B cell (primary cell): ENCODE measurements at regions not wholly inside any gene's neighbourhood (a gene's known extent, or its start where the extent isn't known, plus 50 kb on each side); places are given as distances from the start of the nearest gene placed in this dataset.
"Not testable (repeated sequence)": the region's sequence is repeated elsewhere in the genome, so short reads cannot be mapped to it uniquely, and the experiment has no call there.

ENCODE experiments used
- ATAC-seq: fragments of 200-7000 bp; cut with Tn5 transposase; one replicate; pipeline ENCODE4 v1.10.0; 2021; ENCODE audit warnings: low read depth, mild to moderate bottlenecking, moderate number of reproducible peaks, moderate library complexity
- CTCF ChIA-PET: fragments of 350-600 bp; sonication (Branson Sonifier 250); formaldehyde crosslinking; loops from one replicate; lab custom pipeline; 2021; ENCODE audit warnings: antibody characterized with exemption, inconsistent platforms; lab: Charles Lee
- POLR2A ChIA-PET: fragments of 350-600 bp; sonication (Branson Sonifier 250); formaldehyde crosslinking; loops from one replicate; lab custom pipeline; 2021; ENCODE audit warnings: antibody characterized with exemption; lab: Charles Lee
- DNase-seq: peaks from one replicate; pipeline ENCODE4 v3.0.0; 2013
- H2AFZ ChIP-seq: 2 replicates; pipeline ENCODE4 v1.6.1; 2012; ENCODE audit warnings: mild to moderate bottlenecking, low read depth, low read length; ENCODE audit not compliant: insufficient read depth, poor library complexity, severe bottlenecking
- H3K27ac ChIP-seq, 2 donors: 1 replicate in 1 of 2; 2 replicates in 1 of 2; pipeline ENCODE4 v1.5.1; 2012 to 2013; ENCODE audit warnings: low read length in 2 of 2, mild to moderate bottlenecking in 2 of 2, moderate library complexity in 1 of 2
- H3K27me3 ChIP-seq, 4 experiments: fragments of 200-600 bp in 1 of 4; sonication (generic) in 1 of 4; replicated peaks in 1 of 4; 1 replicate in 2 of 4; 2 replicates in 2 of 4; pipeline versions ENCODE4 v1.6.1 to v1.7.0; 2013 to 2016; ENCODE audit warnings: low read length in 3 of 4, mild to moderate bottlenecking in 2 of 4, mixed read lengths in 1 of 4, moderate library complexity in 1 of 4; ENCODE audit not compliant: insufficient read depth in 4 of 4, control insufficient read depth in 3 of 4; ENCODE audit errors: control extremely low read depth in 1 of 4
- H3K36me3 ChIP-seq, 2 experiments: replicated peaks in 1 of 2; 1 replicate in 1 of 2; 2 replicates in 1 of 2; pipeline versions ENCODE4 v1.6.1 to v1.7.1; 2013; ENCODE audit warnings: low read length in 1 of 2; ENCODE audit not compliant: insufficient read depth in 2 of 2, control insufficient read depth in 1 of 2; ENCODE audit errors: control extremely low read depth in 1 of 2, extremely low read depth in 1 of 2
- H3K4me1 ChIP-seq, 2 donors: fragments of 200-600 bp in 1 of 2; sonication (generic) in 1 of 2; 1 replicate in 1 of 2; 2 replicates in 1 of 2; pipeline versions ENCODE4 v1.5.1 to v1.6.1; 2013 to 2017; ENCODE audit warnings: low read length in 2 of 2; ENCODE audit not compliant: control insufficient read depth in 2 of 2, insufficient read depth in 2 of 2
- H3K4me2 ChIP-seq: replicated peaks from 2 replicates; pipeline ENCODE3; 2012; ENCODE audit warnings: mild to moderate bottlenecking, low read depth, low read length; ENCODE audit not compliant: poor library complexity, severe bottlenecking
- H3K4me3 ChIP-seq, 5 experiments: fragments of 200-600 bp in 1 of 5; sonication (generic) in 1 of 5; 1 replicate in 3 of 5; 2 replicates in 2 of 5; pipeline versions ENCODE4 v1.5.1 to v1.7.0; 2011 to 2016; ENCODE audit warnings: low read length in 4 of 5, mild to moderate bottlenecking in 4 of 5, low read depth in 2 of 5, control low read depth in 1 of 5, moderate library complexity in 1 of 5; ENCODE audit not compliant: insufficient read depth in 1 of 5; ENCODE audit errors: control extremely low read depth in 1 of 5, extremely low read depth in 1 of 5
- H3K79me2 ChIP-seq: fragments of 200-600 bp; sonication (generic); one replicate; pipeline ENCODE4 v1.6.0; 2016; ENCODE audit warnings: low read length; ENCODE audit not compliant: control insufficient read depth, insufficient read depth
- H3K9ac ChIP-seq: fragments of 200-600 bp; sonication (generic); 2 replicates; pipeline ENCODE4 v1.6.1; 2017; ENCODE audit warnings: mild to moderate bottlenecking, low read length, moderate library complexity
- H3K9me3 ChIP-seq, 3 donors: one replicate each; pipeline versions ENCODE4 v1.6.1 to v1.7.1; 2013; ENCODE audit warnings: low read length in 2 of 3; ENCODE audit not compliant: control insufficient read depth in 2 of 3, insufficient read depth in 1 of 3; ENCODE audit errors: control extremely low read depth in 1 of 3
- H4K20me1 ChIP-seq: 2 replicates; pipeline ENCODE4 v1.6.0; 2012; ENCODE audit warnings: mild to moderate bottlenecking, low read length; ENCODE audit not compliant: insufficient read depth, control insufficient read depth, poor library complexity, severe bottlenecking
- H3K27ac Mint-ChIP-seq: one replicate; pipeline ENCODE4 v1.8.0; 2021; ENCODE audit warnings: mixed read lengths
- H3K27me3 Mint-ChIP-seq: one replicate; pipeline ENCODE4 v1.8.0; 2021; ENCODE audit warnings: mixed read lengths
- H3K4me1 Mint-ChIP-seq: one replicate; pipeline ENCODE4 v1.8.0; 2021; ENCODE audit warnings: mixed read lengths
- H3K4me3 Mint-ChIP-seq: one replicate; pipeline ENCODE4 v1.8.0; 2021; ENCODE audit warnings: mixed read lengths
- H3K9me3 Mint-ChIP-seq: one replicate; pipeline ENCODE4 v1.8.0; 2022; ENCODE audit warnings: mixed read lengths; ENCODE audit not compliant: insufficient read depth
- CTCF ChIP-seq: fragments of 200-600 bp; IDR thresholded peaks from one replicate; pipeline ENCODE4 v1.8.0; 2022; ENCODE audit warnings: antibody characterized with exemption, mild to moderate bottlenecking
- EZH2 ChIP-seq: IDR thresholded peaks from 2 replicates; pipeline ENCODE4 v1.6.1; 2012; ENCODE audit warnings: borderline replicate concordance, low read depth, mild to moderate bottlenecking, moderate library complexity, low read length; ENCODE audit not compliant: insufficient read depth, poor library complexity, severe bottlenecking
- WGBS: methylation state at CpG from one replicate; pipeline ENCODE4 v1.1.5; 2013; ENCODE audit warnings: missing lambda C conversion rate; ENCODE audit not compliant: insufficient coverage; 5-methylcytosine and 5-hydroxymethylcytosine counted together
- intact Hi-C: fragments of 100-400 bp; cut with micrococcal nuclease; formaldehyde crosslinking; loops from one replicate; pipeline ENCODE4 v1.10.0; 2022

GRCh38 chr7:68712956-68713495, 885.2 kb upstream of the AUTS2 start:
- no peak for ATAC-seq
- intact Hi-C loops: no loop called here
- Histone ChIP-seq H3K9me3 (peaks cover 0 to 14% (median 0%) of the 10 kb centered on the region in 3 donors), H2AFZ (no peak overlapping the region), H4K20me1 (no peaks in the 10 kb centered on the region), H3K4me1 (no peaks in the 10 kb centered on the region), H3K4me3 (no peak overlapping the region), H3K79me2 (no peaks in the 10 kb centered on the region), H3K9ac (no peak overlapping the region), H3K4me2 (no peak overlapping the region), H3K36me3 (no peaks in the 10 kb centered on the region), H3K27me3 (no peaks in the 10 kb centered on the region), H3K27ac (no peak overlapping the region)
- H3K27me3 Mint-ChIP-seq: no peaks in the 10 kb centered on the region
- POLR2A ChIA-PET: no interaction called here
- no peak for TF ChIP-seq EZH2
- TF ChIP-seq CTCF: no peak
- CTCF ChIA-PET: no interaction called here
- H3K4me1 Mint-ChIP-seq: no peaks in the 10 kb centered on the region
- H3K9me3 Mint-ChIP-seq: peaks cover 10% of the 10 kb centered on the region
- no peak overlapping the region for H3K4me3 Mint-ChIP-seq
- H3K27ac Mint-ChIP-seq: no peak overlapping the region
- DNase-seq: no peak
- 80% methylated on average over 3 of the region's 7 CpGs for WGBS

DNA sequence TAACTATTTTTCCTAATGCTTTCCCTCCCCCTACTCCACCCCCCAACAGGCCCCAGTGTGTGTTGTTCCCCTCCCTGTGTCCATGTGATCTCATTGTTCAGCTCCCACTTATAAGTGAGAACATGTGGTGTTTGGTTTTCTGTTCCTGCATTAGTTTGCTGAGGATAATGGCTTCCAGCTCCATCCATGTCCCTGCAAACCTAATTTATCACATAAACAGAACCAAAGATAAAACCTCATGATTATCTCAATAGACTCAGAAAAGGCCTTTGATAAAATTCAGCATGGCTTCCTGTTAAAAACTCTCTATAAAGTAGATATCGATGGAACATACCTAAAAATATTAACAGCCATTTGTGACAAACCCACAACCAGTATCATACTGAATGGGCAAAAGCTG, 884.1 kb upstream of the AUTS2 start:
- POLR2A ChIA-PET: not testable (repeated sequence)
- WGBS: 100% methylated on average over 1 of the region's 1 CpG

More for the DNA sequence above, 884.1 kb upstream of the AUTS2 start:
- H3K27me3 ChIP-seq, H2AFZ ChIP-seq, H3K79me2 ChIP-seq, H3K4me2 ChIP-seq, H4K20me1 ChIP-seq, H3K27me3 Mint-ChIP-seq, H3K4me3 Mint-ChIP-seq, CTCF ChIA-PET, ATAC-seq, H3K9me3 ChIP-seq, H3K27ac Mint-ChIP-seq, H3K4me1 Mint-ChIP-seq, intact Hi-C loops, H3K4me1 ChIP-seq, H3K27ac ChIP-seq, H3K36me3 ChIP-seq, DNase-seq, H3K4me3 ChIP-seq, H3K9ac ChIP-seq: not testable (repeated sequence)
- H3K9me3 Mint-ChIP-seq: peaks cover 10% of the 10 kb centered on the region
